Activated T-helper 1 cell treated with anti-CD3 and anti-CD28 coated beads, Interleukin-12 subunit alpha, Interleukin-12 subunit beta, Interleukin-2, Interleukin-4 antibody, amounts not matched to agents 30 ng/mL and 10 ng/mL and 1 ng/mL, durations not matched to agents 14 hours and 24 hours and 36 hours (primary cell): ENCODE measurements at regions not wholly inside any gene's neighbourhood (a gene's known extent, or its start where the extent isn't known, plus 50 kb on each side); places are given as distances from the start of the nearest gene placed in this dataset.

Source experiments
- DNase-seq: peaks from one replicate; pipeline ENCODE4 v3.0.0; 2021; ENCODE audit warnings: low spot score
- H3K27ac Mint-ChIP-seq: one replicate; pipeline ENCODE4 v1.8.0; 2021; ENCODE audit warnings: mild to moderate bottlenecking, mixed read lengths
- H3K27me3 Mint-ChIP-seq: one replicate; pipeline ENCODE4 v1.8.0; 2022; ENCODE audit warnings: mild to moderate bottlenecking, moderate library complexity, mixed read lengths; ENCODE audit not compliant: insufficient read depth
- H3K36me3 Mint-ChIP-seq: one replicate; pipeline ENCODE4 v1.8.0; 2021; ENCODE audit warnings: low read depth, mixed read lengths
- H3K4me1 Mint-ChIP-seq: one replicate; pipeline ENCODE4 v1.8.0; 2021; ENCODE audit warnings: low read depth, mixed read lengths
- H3K4me3 Mint-ChIP-seq: one replicate; pipeline ENCODE4 v1.8.0; 2021; ENCODE audit warnings: mild to moderate bottlenecking, moderate library complexity, mixed read lengths
- H3K9me3 Mint-ChIP-seq: one replicate; pipeline ENCODE4 v1.8.0; 2021; ENCODE audit warnings: mixed read lengths
- intact Hi-C: fragments of 100-400 bp; cut with micrococcal nuclease; formaldehyde crosslinking; loops from one replicate; pipeline ENCODE4 v1.15.1; 2024

GRCh38 chr3:74059301-74059922 is 434.7 kb upstream of the PDZRN3 start:
- H3K4me1 Mint-ChIP-seq, result no peaks in the 10 kb centered on the region
- intact Hi-C loops, result no loop called here
- DNase-seq, result no peak
- no peak overlapping the region for H3K4me3 Mint-ChIP-seq
- peaks cover 6% of the 10 kb centered on the region for H3K9me3 Mint-ChIP-seq
- H3K27me3 Mint-ChIP-seq, result no peaks in the 10 kb centered on the region
- H3K36me3 Mint-ChIP-seq, result no peaks in the 10 kb centered on the region
- H3K27ac Mint-ChIP-seq, result no peak overlapping the region

GRCh38 chr3:74057169-74057568 is 432.4 kb upstream of the PDZRN3 start:
- no peaks in the 10 kb centered on the region for H3K4me1 Mint-ChIP-seq
- H3K27me3 Mint-ChIP-seq, result no peaks in the 10 kb centered on the region
- peaks cover 3% of the 10 kb centered on the region for H3K9me3 Mint-ChIP-seq
- no peaks in the 10 kb centered on the region for H3K36me3 Mint-ChIP-seq
- no peak for DNase-seq
- H3K4me3 Mint-ChIP-seq, result no peak overlapping the region
- intact Hi-C loops, result no loop called here
- no peak overlapping the region for H3K27ac Mint-ChIP-seq

GRCh38 chr3:74055061-74055460 is 430.3 kb upstream of the PDZRN3 start:
- no peaks in the 10 kb centered on the region for H3K27me3 Mint-ChIP-seq
- H3K4me3 Mint-ChIP-seq, result no peak overlapping the region

GRCh38 chr3:74054566-74054965 is 429.8 kb upstream of the PDZRN3 start:
- intact Hi-C loops, result no loop called here
- H3K4me1 Mint-ChIP-seq, result no peaks in the 10 kb centered on the region
- peaks cover 6% of the 10 kb centered on the region for H3K9me3 Mint-ChIP-seq
- H3K27me3 Mint-ChIP-seq, result no peaks in the 10 kb centered on the region
- H3K36me3 Mint-ChIP-seq, result no peaks in the 10 kb centered on the region
- H3K4me3 Mint-ChIP-seq, result no peak overlapping the region
- no peak for DNase-seq
- H3K27ac Mint-ChIP-seq, result no peak overlapping the region

More at GRCh38 chr3:74055061-74055460, 430.3 kb upstream of the PDZRN3 start:
- H3K36me3 Mint-ChIP-seq, result no peaks in the 10 kb centered on the region
- intact Hi-C loops, result no loop called here
- DNase-seq, result no peak
- peaks cover 6% of the 10 kb centered on the region for H3K9me3 Mint-ChIP-seq
- H3K4me1 Mint-ChIP-seq, result no peaks in the 10 kb centered on the region
- H3K27ac Mint-ChIP-seq, result no peak overlapping the region

GRCh38 chr3:74053970-74054516 is 429.3 kb upstream of the PDZRN3 start:
- intact Hi-C loops, result no loop called here
- Mint-ChIP-seq H3K27ac (no peak overlapping the region), H3K4me3 (no peak overlapping the region), H3K36me3 (no peaks in the 10 kb centered on the region), H3K27me3 (no peaks in the 10 kb centered on the region), H3K9me3 (peaks cover 6% of the 10 kb centered on the region), H3K4me1 (no peaks in the 10 kb centered on the region)
- DNase-seq, result no peak

GRCh38 chr3:74049444-74049843 is 424.7 kb upstream of the PDZRN3 start:
- intact Hi-C loops, result no loop called here
- no peak for DNase-seq
- Mint-ChIP-seq H3K4me3 (no peak overlapping the region), H3K4me1 (no peaks in the 10 kb centered on the region), H3K27me3 (no peaks in the 10 kb centered on the region), H3K36me3 (no peaks in the 10 kb centered on the region), H3K9me3 (peaks cover 7% of the 10 kb centered on the region), H3K27ac (no peak overlapping the region)

- Mint-ChIP-seq H3K4me1 (no peaks in the 10 kb centered on the region), H3K9me3 (peaks cover 7% of the 10 kb centered on the region), H3K27me3 (no peaks in the 10 kb centered on the region), H3K27ac (no peak overlapping the region), H3K36me3 (no peaks in the 10 kb centered on the region), H3K4me3 (no peak overlapping the region)
- DNase-seq, result no peak
- intact Hi-C loops, result no loop called here
Measured at GRCh38 chr3:74048699-74049098, 424.0 kb upstream of the PDZRN3 start.

- Mint-ChIP-seq H3K27me3 (peaks cover 2% of the 10 kb centered on the region), H3K36me3 (no peaks in the 10 kb centered on the region), H3K4me3 (no peak overlapping the region), H3K27ac (no peak overlapping the region), H3K4me1 (no peaks in the 10 kb centered on the region), H3K9me3 (peaks cover 4% of the 10 kb centered on the region)
- no peak for DNase-seq
- intact Hi-C loops, result no loop called here
Measured at GRCh38 chr3:74045000-74045399, 420.3 kb upstream of the PDZRN3 start.

- H3K9me3 Mint-ChIP-seq, result peaks cover 4% of the 10 kb centered on the region
- H3K4me1 Mint-ChIP-seq, result no peaks in the 10 kb centered on the region
- H3K36me3 Mint-ChIP-seq, result no peaks in the 10 kb centered on the region
- intact Hi-C loops, result no loop called here
- H3K4me3 Mint-ChIP-seq, result no peak overlapping the region
- peaks cover 2% of the 10 kb centered on the region for H3K27me3 Mint-ChIP-seq
- H3K27ac Mint-ChIP-seq, result no peak overlapping the region
- DNase-seq, result no peak
Measured at GRCh38 chr3:74041068-74041675, 416.4 kb upstream of the PDZRN3 start.

GRCh38 chr3:74039105-74039504 is 414.4 kb upstream of the PDZRN3 start:
- Mint-ChIP-seq H3K36me3 (no peaks in the 10 kb centered on the region), H3K27ac (no peak overlapping the region), H3K9me3 (no peaks in the 10 kb centered on the region), H3K4me3 (no peak overlapping the region), H3K4me1 (no peaks in the 10 kb centered on the region), H3K27me3 (peaks cover 2% of the 10 kb centered on the region)
- DNase-seq, result no peak
- intact Hi-C loops, result no loop called here

GRCh38 chr3:74036568-74036967 is 411.8 kb upstream of the PDZRN3 start:
- Mint-ChIP-seq H3K4me3 (no peak overlapping the region), H3K4me1 (no peaks in the 10 kb centered on the region), H3K9me3 (no peaks in the 10 kb centered on the region), H3K27ac (no peak overlapping the region), H3K27me3 (peaks cover 2% of the 10 kb centered on the region), H3K36me3 (no peaks in the 10 kb centered on the region)
- intact Hi-C loops, result no loop called here
- DNase-seq, result no peak

GRCh38 chr3:74036102-74036501 is 411.4 kb upstream of the PDZRN3 start:
- DNase-seq, result no peak
- Mint-ChIP-seq H3K9me3 (no peaks in the 10 kb centered on the region), H3K4me3 (no peak overlapping the region), H3K27ac (no peak overlapping the region), H3K27me3 (no peaks in the 10 kb centered on the region), H3K4me1 (no peaks in the 10 kb centered on the region), H3K36me3 (no peaks in the 10 kb centered on the region)
- intact Hi-C loops, result no loop called here

GRCh38 chr3:74033806-74034205 is 409.1 kb upstream of the PDZRN3 start:
- no peak overlapping the region for H3K27ac Mint-ChIP-seq
- no peaks in the 10 kb centered on the region for H3K27me3 Mint-ChIP-seq
- no peak overlapping the region for H3K4me3 Mint-ChIP-seq
- intact Hi-C loops, result no loop called here
- H3K4me1 Mint-ChIP-seq, result no peaks in the 10 kb centered on the region
- no peaks in the 10 kb centered on the region for H3K9me3 Mint-ChIP-seq
- no peak for DNase-seq
- H3K36me3 Mint-ChIP-seq, result no peaks in the 10 kb centered on the region
